Sigmoid colon (tissue), 6 donors: ENCODE measurements at regions not wholly inside any gene's neighbourhood (a gene's known extent, or its start where the extent isn't known, plus 50 kb on each side); places are given as distances from the start of the nearest gene placed in this dataset.

Source experiments
- DNase-seq: peaks from one replicate; pipeline ENCODE4 v3.0.0-alpha.2; 2019
- H3K27ac ChIP-seq, 4 donors: fragments of 200-600 bp; sonication (generic); one replicate each; pipeline ENCODE4 v1.5.1; 2016 to 2019; ENCODE audit warnings: mild to moderate bottlenecking in 1 of 4
- H3K27me3 ChIP-seq, 3 donors: fragments of 200-600 bp; sonication (generic); one replicate each; pipeline ENCODE4 v1.5.1; 2019; ENCODE audit warnings: mild to moderate bottlenecking in 1 of 3
- H3K36me3 ChIP-seq, 4 donors: fragments of 200-600 bp; sonication (generic); one replicate each; pipeline ENCODE4 v1.5.1; 2016 to 2019
- H3K4me1 ChIP-seq, 4 donors: fragments of 200-600 bp; sonication (generic); one replicate each; pipeline ENCODE4 v1.5.1; 2017 to 2019
- H3K4me3 ChIP-seq, 4 donors: fragments of 200-600 bp; sonication (generic); one replicate each; pipeline ENCODE4 v1.5.1; 2017 to 2019; ENCODE audit warnings: mild to moderate bottlenecking in 2 of 4, moderate library complexity in 1 of 4
- H3K9me3 ChIP-seq, 4 donors: fragments of 200-600 bp in 3 of 4; sonication (generic) in 3 of 4; one replicate each; pipeline versions ENCODE4 v1.5.1 to v1.6.1; 2013 to 2019
- CTCF ChIP-seq, 4 experiments: fragments of 450-650 bp in 3 of 4; fragments of 200-600 bp in 1 of 4; IDR thresholded peaks; one replicate each; pipeline ENCODE4 v1.5.1; 2016 to 2019; ENCODE audit warnings: antibody characterized with exemption in 4 of 4, mild to moderate bottlenecking in 3 of 4, moderate library complexity in 2 of 4
- EP300 ChIP-seq, 4 donors: sonication (generic); formaldehyde crosslinking; IDR thresholded peaks; one replicate each; pipeline ENCODE4 v1.6.1; 2017; ENCODE audit warnings: antibody characterized with exemption in 4 of 4
- POLR2A ChIP-seq, 2 donors: fragments of 450-650 bp; IDR thresholded peaks; one replicate each; pipeline ENCODE4 v1.6.1; 2016; ENCODE audit warnings: antibody characterized with exemption in 2 of 2, mild to moderate bottlenecking in 2 of 2, moderate library complexity in 2 of 2
- POLR2AphosphoS5 ChIP-seq, 4 donors: sonication (generic); formaldehyde crosslinking; IDR thresholded peaks; one replicate each; pipeline ENCODE4 v1.6.1; 2017; ENCODE audit warnings: antibody characterized with exemption in 4 of 4
- WGBS, 2 donors: extraction: QIAGEN DNeasy Blood & Tissue Kit; methylation state at CpG; one replicate each; pipeline ENCODE4 v1.1.7; 2013; 5-methylcytosine and 5-hydroxymethylcytosine counted together
- intact Hi-C: fragments of 100-400 bp; cut with DNase I; formaldehyde crosslinking; loops from one replicate; pipeline ENCODE4 v1.15.1; 2023
- donor health status: healthy with polysubstance abuse.
- donor health status: healthy.

DNA sequence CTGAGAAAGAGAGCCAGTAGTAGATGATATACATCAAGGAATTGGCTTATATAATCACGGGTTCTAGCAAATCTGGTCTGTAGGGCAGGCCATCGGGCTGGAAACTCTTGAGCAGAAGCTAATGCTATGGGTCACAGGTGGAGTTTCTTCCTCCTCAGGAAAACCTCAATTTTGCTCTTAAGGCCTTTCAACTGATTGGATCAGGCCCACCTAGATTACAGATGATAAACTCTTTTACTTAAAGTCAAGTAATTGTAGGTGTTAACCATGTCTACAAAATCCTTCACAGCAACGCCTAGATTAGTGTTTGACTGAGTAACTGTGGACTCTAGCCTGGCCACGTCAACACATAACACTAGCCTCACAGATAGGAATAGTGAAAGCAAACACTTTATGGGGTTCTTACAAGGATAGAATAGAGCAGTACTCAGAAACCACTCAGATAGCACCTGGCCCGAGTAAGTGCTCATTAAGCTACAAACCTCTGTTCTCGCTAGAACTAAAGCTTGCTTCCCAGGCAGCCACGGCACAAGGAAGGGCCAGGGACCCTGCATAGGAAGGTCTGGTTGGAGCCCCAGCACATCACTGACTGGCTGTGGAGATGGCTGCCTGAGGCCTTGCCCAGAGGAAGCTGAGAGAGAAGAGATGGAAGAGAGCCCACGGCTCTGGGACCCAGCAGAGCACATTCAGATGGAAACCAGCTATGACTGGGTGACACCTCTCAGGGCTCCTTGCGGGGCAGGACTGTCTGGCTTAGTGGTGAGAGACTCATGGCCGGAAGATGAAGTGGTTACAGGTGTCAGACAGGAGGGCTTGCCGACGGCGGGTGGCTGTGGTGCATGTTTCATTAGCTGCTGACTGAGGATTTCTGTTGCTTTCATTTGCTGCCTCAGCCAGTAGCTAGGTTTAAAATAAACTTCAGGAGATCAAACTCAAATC lies 202.5 kb upstream of the TLE3 start:
- Histone ChIP-seq H3K4me3 (no peak overlapping the region), H3K36me3 (no peaks in the 10 kb centered on the region), H3K27me3 (no peaks in the 10 kb centered on the region), H3K4me1 (no peaks in the 10 kb centered on the region), H3K9me3 (no peaks in the 10 kb centered on the region), H3K27ac (no peak overlapping the region)
- 63 to 73% methylated on average over 13 of the region's 13 CpGs for WGBS, 2 donors
- DNase-seq: no peak
- intact Hi-C loops: no loop called here
- no peak for TF ChIP-seq EP300 (IDR thresholded peaks at IDR 0.05)
- no peak for TF ChIP-seq POLR2AphosphoS5 (IDR thresholded peaks at IDR 0.05)
- no peak for TF ChIP-seq POLR2A (IDR thresholded peaks at IDR 0.05)
- no peak for TF ChIP-seq CTCF (IDR thresholded peaks at IDR 0.05)

DNA sequence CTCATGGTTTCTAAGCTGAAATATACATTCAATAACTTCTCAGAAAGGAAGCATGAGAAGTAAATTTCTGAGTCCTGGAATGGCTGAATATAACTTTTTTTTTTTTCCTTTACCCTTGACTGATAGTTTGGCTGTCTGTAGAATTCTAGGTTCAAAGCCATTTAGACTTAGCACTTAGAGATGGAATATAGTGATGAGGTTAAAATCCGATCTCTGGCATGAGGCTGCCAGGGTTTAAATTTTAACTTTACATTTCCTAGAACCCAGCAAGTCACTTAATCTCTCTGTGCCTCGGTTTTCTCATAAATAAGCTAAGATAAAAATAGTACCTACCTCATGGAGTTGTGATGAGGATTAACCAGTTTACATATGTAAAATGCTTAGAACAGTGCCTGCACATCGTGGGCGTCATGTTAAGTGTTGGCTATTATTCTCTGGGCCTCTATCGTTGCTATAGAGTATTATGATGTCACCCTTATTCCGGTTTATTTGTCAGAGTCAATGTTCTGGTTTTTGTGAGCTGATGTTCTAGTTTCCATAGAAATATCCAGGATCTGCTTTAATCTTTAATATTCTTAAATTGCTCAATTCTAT lies 199.8 kb upstream of the TLE3 start:
- intact Hi-C loops: no loop called here
- H3K36me3 ChIP-seq: no peaks in the 10 kb centered on the region

DNA sequence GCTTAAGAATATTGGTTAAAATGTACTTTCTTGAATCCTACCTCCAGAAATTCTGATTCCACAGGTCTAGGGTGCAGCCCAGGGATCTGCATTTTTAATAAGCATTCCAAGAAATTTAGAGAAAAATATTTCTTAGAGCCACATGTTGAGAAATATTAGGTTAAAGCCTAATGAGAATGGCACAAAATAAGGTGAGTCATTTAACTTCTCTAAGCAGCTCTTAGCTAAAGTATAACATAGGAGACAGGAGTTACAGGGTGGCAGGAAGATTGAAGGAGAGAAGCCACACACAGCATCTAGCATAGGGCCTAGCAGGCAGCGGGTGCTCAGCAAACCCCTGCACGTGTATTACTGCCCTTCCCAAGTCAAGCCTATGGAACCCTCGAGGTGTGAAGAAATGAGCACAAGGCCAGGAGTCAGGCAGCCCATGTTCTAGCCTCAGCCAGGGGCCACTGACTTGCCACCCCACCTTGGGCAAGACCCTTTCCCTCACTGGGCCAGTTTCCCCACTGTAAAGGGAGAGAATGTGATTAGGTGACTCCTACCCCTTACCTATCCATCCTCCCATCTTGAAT lies 197.1 kb upstream of the TLE3 start:
- intact Hi-C loops: no loop called here
- WGBS, 2 donors: 93 to 95% methylated on average over 3 of the region's 3 CpGs

More for the DNA sequence above, 199.8 kb upstream of the TLE3 start:
- Histone ChIP-seq H3K27me3 (no peaks in the 10 kb centered on the region), H3K4me1 (no peaks in the 10 kb centered on the region), H3K9me3 (no peaks in the 10 kb centered on the region), H3K4me3 (no peak overlapping the region), H3K27ac (no peak overlapping the region)
- WGBS, 2 donors: 36 to 73% methylated on average over 6 of the region's 6 CpGs
- no peak for DNase-seq
- TF ChIP-seq POLR2A (IDR thresholded peaks at IDR 0.05) (no peak), EP300 (IDR thresholded peaks at IDR 0.05) (no peak), CTCF (IDR thresholded peaks at IDR 0.05) (no peak), POLR2AphosphoS5 (IDR thresholded peaks at IDR 0.05) (no peak)

More for the DNA sequence above, 197.1 kb upstream of the TLE3 start:
- TF ChIP-seq EP300 (IDR thresholded peaks at IDR 0.05) (no peak), POLR2A (IDR thresholded peaks at IDR 0.05) (no peak), CTCF (IDR thresholded peaks at IDR 0.05) (no peak), POLR2AphosphoS5 (IDR thresholded peaks at IDR 0.05) (no peak)
- no peaks in the 10 kb centered on the region for H3K27me3 ChIP-seq
- no peak overlapping the region for H3K27ac ChIP-seq
- H3K36me3 ChIP-seq: no peaks in the 10 kb centered on the region
- DNase-seq: no peak
- no peaks in the 10 kb centered on the region for H3K9me3 ChIP-seq
- no peak overlapping the region for H3K4me3 ChIP-seq
- H3K4me1 ChIP-seq: peaks cover 0 to 23% (median 17%) of the 10 kb centered on the region in 4 donors
